Upper lobe of right lung (tissue), 1 donor: ENCODE measurements at regions not wholly inside any gene's neighbourhood (a gene's known extent, or its start where the extent isn't known, plus 50 kb on each side); places are given as distances from the start of the nearest gene placed in this dataset.

Experiments
- ATAC-seq: fragments of 200-7000 bp; cut with Tn5 transposase; one replicate; pipeline ENCODE4 v1.9.1; 2020; ENCODE audit warnings: mild to moderate bottlenecking, moderate library complexity
- DNase-seq: peaks from one replicate; pipeline ENCODE4 v3.0.0-alpha.2; 2020
- H3K27ac ChIP-seq: fragments of 200-600 bp; one replicate; pipeline ENCODE4 v1.8.0; 2022
- H3K27me3 ChIP-seq: fragments of 200-600 bp; one replicate; pipeline ENCODE4 v1.8.0; 2022; ENCODE audit warnings: mild to moderate bottlenecking
- H3K36me3 ChIP-seq: fragments of 200-600 bp; one replicate; pipeline ENCODE4 v1.8.0; 2022
- H3K4me1 ChIP-seq: fragments of 200-600 bp; one replicate; pipeline ENCODE4 v1.8.0; 2022
- H3K4me3 ChIP-seq: fragments of 200-600 bp; one replicate; pipeline ENCODE4 v1.8.0; 2022; ENCODE audit warnings: mild to moderate bottlenecking
- H3K9me3 ChIP-seq: fragments of 200-600 bp; one replicate; pipeline ENCODE4 v1.8.0; 2022
- intact Hi-C: fragments of 100-400 bp; cut with DNase I; formaldehyde crosslinking; loops from one replicate; pipeline ENCODE4 v1.11.0; 2022
- TF ChIP-seq, protein P1 (sequence below): fragments of 200-600 bp; IDR thresholded peaks from one replicate; pipeline ENCODE4 v1.8.0; 2022; ENCODE audit warnings: antibody characterized with exemption
- donor health status: DM: no; HTN: yes; CAD: no; lungs with severe emphysema.

DNA sequence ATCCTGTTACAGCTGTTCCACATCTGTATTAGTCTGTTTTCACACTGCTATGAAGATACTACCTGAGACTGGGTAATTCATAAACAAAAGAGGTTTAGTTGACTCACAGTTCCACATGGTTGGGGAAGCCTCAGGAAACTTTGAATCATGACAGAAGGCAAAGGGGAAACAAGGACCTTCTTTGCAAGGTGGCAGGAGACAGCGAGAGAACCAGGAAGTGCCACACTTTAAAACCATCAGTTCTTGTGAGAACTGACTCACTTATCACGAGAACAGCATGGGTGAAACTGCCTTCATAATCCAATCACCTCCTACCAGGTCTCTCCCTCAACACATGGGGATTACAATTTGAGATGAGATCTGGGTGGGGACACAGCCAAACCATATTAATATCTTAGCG is 110.3 kb upstream of the TRABD2B start:
- intact Hi-C loops = loop anchor here (10.0 kb wide), 1 partner anchor 97 kb away; no protein-coding TSS in a partner anchor
- DNase-seq = no peak
- TF ChIP-seq, protein P1, sequence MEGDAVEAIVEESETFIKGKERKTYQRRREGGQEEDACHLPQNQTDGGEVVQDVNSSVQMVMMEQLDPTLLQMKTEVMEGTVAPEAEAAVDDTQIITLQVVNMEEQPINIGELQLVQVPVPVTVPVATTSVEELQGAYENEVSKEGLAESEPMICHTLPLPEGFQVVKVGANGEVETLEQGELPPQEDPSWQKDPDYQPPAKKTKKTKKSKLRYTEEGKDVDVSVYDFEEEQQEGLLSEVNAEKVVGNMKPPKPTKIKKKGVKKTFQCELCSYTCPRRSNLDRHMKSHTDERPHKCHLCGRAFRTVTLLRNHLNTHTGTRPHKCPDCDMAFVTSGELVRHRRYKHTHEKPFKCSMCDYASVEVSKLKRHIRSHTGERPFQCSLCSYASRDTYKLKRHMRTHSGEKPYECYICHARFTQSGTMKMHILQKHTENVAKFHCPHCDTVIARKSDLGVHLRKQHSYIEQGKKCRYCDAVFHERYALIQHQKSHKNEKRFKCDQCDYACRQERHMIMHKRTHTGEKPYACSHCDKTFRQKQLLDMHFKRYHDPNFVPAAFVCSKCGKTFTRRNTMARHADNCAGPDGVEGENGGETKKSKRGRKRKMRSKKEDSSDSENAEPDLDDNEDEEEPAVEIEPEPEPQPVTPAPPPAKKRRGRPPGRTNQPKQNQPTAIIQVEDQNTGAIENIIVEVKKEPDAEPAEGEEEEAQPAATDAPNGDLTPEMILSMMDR = no peak

DNA sequence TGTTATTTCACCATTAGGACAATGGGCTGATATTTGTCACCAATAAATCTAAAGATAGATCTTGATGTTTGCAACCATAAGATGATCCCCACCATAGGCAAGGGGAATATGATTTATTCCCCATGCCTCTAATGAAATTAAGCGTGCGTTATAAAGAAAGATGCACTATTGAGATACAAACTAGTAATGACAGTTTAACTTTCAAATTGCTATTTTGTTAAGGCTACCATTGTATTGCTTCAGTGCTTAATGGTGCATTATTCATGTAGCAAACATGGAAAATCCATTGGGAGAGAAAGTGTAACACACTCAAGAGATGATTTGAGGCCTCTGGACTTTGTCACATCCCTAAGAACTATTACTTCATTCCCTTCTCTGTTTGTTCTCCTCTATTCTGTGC is 108.9 kb upstream of the TRABD2B start:
- H3K27ac ChIP-seq = no peak overlapping the region
- ATAC-seq (no peak), DNase-seq (no peak)
- no peak overlapping the region for H3K4me3 ChIP-seq
- no peaks in the 10 kb centered on the region for H3K36me3 ChIP-seq
- H3K4me1 ChIP-seq = no peaks in the 10 kb centered on the region
- TF ChIP-seq, protein P1 = no peak
- H3K9me3 ChIP-seq = no peaks in the 10 kb centered on the region
- H3K27me3 ChIP-seq = no peaks in the 10 kb centered on the region
- intact Hi-C loops = loop anchor here (10.0 kb wide), 1 partner anchor 99 kb away; no protein-coding TSS in a partner anchor

More for the DNA sequence above, 110.3 kb upstream of the TRABD2B start:
- no peaks in the 10 kb centered on the region for H3K9me3 ChIP-seq
- H3K27me3 ChIP-seq = no peaks in the 10 kb centered on the region
- no peaks in the 10 kb centered on the region for H3K36me3 ChIP-seq
- ATAC-seq = no peak
- no peak overlapping the region for H3K27ac ChIP-seq
- no peaks in the 10 kb centered on the region for H3K4me1 ChIP-seq
- H3K4me3 ChIP-seq = no peak overlapping the region

DNA sequence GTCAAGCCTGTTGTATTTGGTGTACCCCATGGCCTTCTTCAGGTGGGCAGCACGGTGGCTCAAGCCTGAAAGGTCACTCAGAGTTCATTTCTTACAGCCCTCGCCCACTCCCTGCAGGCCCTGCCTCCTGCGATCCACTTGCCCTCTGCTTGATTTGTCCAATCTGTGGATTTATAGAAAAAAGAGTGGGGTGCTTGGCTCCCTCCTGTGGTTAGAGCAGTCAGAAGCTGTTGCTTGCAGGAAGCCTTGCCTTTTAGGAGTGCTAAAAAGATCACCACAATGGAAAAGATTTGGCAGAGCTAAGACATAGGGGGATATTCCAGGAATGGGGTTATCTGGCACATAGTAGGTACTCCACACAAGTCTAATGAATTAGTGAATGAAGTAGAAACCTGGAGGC is 108.0 kb upstream of the TRABD2B start:
- Histone ChIP-seq H3K9me3 (no peaks in the 10 kb centered on the region), H3K27ac (no peak overlapping the region), H3K36me3 (no peaks in the 10 kb centered on the region), H3K4me3 (no peak overlapping the region), H3K4me1 (no peaks in the 10 kb centered on the region), H3K27me3 (no peaks in the 10 kb centered on the region)
- intact Hi-C loops = loop anchor here (10.0 kb wide), 1 partner anchor 100 kb away; no protein-coding TSS in a partner anchor
- DNase-seq = no peak
- no peak for ATAC-seq
- TF ChIP-seq, protein P1 = peak; percentile 20

DNA sequence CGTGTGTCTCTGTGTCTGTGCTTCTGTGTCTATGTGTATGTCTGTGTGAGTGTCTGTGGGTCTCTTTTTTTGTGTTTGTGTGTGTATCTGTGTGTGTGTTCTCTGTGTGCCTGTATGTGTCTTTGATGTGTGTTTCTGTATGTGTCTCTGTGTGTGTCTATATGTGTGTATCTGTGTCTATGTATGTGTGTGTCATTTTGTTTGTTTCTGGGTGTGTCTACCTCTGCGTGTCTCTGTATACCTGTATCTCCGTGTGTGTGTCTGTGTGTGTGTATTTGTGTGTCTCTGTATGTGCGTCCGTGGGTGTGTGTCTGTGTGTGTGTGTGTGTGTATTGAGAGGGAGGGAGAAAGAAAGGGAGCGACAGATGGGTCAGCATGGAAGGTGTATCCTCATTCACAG is 106.3 kb upstream of the TRABD2B start:
- H3K4me1 ChIP-seq = no peaks in the 10 kb centered on the region
- DNase-seq (no peak), ATAC-seq (no peak)
- H3K27me3 ChIP-seq = no peaks in the 10 kb centered on the region
- no peak overlapping the region for H3K4me3 ChIP-seq
- no peaks in the 10 kb centered on the region for H3K9me3 ChIP-seq
- intact Hi-C loops = loop anchor here (10.0 kb wide), 1 partner anchor 101 kb away; no protein-coding TSS in a partner anchor
- TF ChIP-seq, protein P1 = no peak
- H3K27ac ChIP-seq = no peak overlapping the region
- H3K36me3 ChIP-seq = no peaks in the 10 kb centered on the region

DNA sequence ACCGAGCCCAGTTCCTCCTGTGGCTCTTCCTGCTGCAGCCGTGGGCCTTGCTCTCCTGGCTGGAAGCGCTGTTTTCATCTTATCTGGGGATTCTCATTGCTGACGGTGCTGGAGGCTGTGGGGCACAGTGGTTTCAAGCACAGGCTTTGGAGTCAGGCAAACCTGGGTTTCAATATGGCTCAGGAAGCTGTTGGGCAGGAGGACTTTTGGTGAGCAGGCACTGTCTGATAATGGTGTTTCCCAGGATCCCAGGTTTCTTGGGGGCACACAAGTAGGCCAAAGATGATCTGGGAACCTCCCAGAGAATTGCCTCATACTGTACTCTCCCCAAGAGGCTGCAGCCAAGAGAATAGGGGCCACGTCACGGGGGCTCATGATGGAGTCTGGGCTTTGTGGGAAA is 105.6 kb upstream of the TRABD2B start:
- no peak for ATAC-seq
- Histone ChIP-seq H3K4me1 (no peaks in the 10 kb centered on the region), H3K36me3 (no peaks in the 10 kb centered on the region), H3K27ac (no peak overlapping the region), H3K27me3 (no peaks in the 10 kb centered on the region), H3K4me3 (no peak overlapping the region), H3K9me3 (no peaks in the 10 kb centered on the region)
- no peak for DNase-seq
- TF ChIP-seq, protein P1 = no peak
- intact Hi-C loops = loop anchor here (10.0 kb wide), 1 partner anchor 102 kb away; no protein-coding TSS in a partner anchor
